Activated B cell treated with CpG ODN at 0.5 μM for 24 hours (primary cell): ENCODE measurements at regions not wholly inside any gene's neighbourhood (a gene's known extent, or its start where the extent isn't known, plus 50 kb on each side); places are given as distances from the start of the nearest gene placed in this dataset.
"Not testable (repeated sequence)": the region's sequence is repeated elsewhere in the genome, so short reads cannot be mapped to it uniquely, and the experiment has no call there.

Experiments
- ATAC-seq: fragments of 200-7000 bp; cut with Tn5 transposase; one replicate; pipeline ENCODE4 v1.10.0; 2021; ENCODE audit warnings: low read depth, mild to moderate bottlenecking, moderate library complexity
- CTCF ChIA-PET: fragments of 350-600 bp; sonication (Branson Sonifier 250); formaldehyde crosslinking; loops from one replicate; lab custom pipeline; 2021; ENCODE audit warnings: antibody characterized with exemption; lab: Charles Lee
- POLR2A ChIA-PET: fragments of 350-600 bp; sonication (Branson Sonifier 250); formaldehyde crosslinking; loops from one replicate; lab custom pipeline; 2021; ENCODE audit warnings: antibody characterized with exemption; lab: Charles Lee
- DNase-seq: peaks from one replicate; pipeline ENCODE4 v3.0.0; 2022
- H3K27ac Mint-ChIP-seq: one replicate; pipeline ENCODE4 v1.8.0; 2020; ENCODE audit warnings: mixed read lengths
- H3K27me3 Mint-ChIP-seq: one replicate; pipeline ENCODE4 v1.8.0; 2021; ENCODE audit warnings: mixed read lengths
- H3K36me3 Mint-ChIP-seq: one replicate; pipeline ENCODE4 v1.8.0; 2021; ENCODE audit warnings: low read depth, mixed read lengths
- H3K4me1 Mint-ChIP-seq: one replicate; pipeline ENCODE4 v1.8.0; 2021; ENCODE audit warnings: mixed read lengths
- H3K4me3 Mint-ChIP-seq: one replicate; pipeline ENCODE4 v1.8.0; 2020; ENCODE audit warnings: mild to moderate bottlenecking, mixed read lengths
- H3K9me3 Mint-ChIP-seq: one replicate; pipeline ENCODE4 v1.8.0; 2020; ENCODE audit warnings: mixed read lengths
- intact Hi-C: fragments of 100-400 bp; cut with micrococcal nuclease; formaldehyde crosslinking; loops from one replicate; pipeline ENCODE4 v1.15.1; 2024
- TF ChIP-seq, protein P1 (sequence below): fragments of 200-600 bp; IDR thresholded peaks from one replicate; pipeline ENCODE4 v1.8.0; 2022; ENCODE audit warnings: antibody characterized with exemption, mild to moderate bottlenecking

DNA sequence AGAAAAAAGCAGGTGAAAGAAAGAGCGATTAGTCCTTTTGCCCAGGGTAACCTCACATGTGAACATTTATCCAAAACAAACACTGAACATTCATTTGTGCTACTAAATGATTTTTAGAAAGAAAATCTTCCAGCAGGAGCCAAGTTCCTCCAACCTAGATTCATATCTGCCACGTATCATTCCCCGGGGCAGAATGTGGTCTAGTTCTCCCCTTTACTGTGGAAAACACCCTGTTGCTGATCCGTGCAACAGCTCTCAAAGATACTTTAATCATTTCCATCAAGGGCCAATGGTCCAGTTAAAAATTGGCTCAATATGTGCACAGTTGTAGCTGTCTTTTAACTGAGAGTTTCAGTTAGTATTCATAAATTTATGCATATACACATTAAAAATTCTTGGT, 479.1 kb downstream of the ATP23 start:
- intact Hi-C loops = no loop called here
- H3K4me1 Mint-ChIP-seq = no peaks in the 10 kb centered on the region

DNA sequence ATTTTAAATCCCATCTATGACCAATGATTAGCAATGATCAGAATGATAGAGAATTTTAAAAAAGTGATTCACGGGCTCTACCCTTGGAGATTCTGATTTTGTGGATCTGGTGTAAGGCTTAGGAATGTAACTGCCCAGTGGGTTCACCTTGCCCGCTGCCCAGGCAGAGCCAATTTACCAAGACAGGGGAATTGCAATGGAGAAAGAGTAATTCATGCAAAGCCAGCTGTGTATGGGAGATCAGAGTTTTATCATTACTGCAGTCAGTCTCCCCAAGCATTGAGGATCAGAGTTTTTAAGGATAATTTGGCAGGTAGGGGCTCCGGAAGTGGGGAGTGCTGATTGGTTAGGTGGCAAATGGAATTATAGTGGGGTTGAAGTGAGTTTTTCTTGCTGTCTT, 480.6 kb downstream of the ATP23 start:
- DNase-seq (no peak), ATAC-seq (no peak)
- ChIA-PET CTCF (no interaction called here), POLR2A (no interaction called here)
- no peaks in the 10 kb centered on the region for H3K4me1 Mint-ChIP-seq
- H3K27me3 Mint-ChIP-seq = peaks cover 3% of the 10 kb centered on the region
- H3K9me3 Mint-ChIP-seq = peaks cover 2% of the 10 kb centered on the region
- intact Hi-C loops = no loop called here
- TF ChIP-seq, protein P1, sequence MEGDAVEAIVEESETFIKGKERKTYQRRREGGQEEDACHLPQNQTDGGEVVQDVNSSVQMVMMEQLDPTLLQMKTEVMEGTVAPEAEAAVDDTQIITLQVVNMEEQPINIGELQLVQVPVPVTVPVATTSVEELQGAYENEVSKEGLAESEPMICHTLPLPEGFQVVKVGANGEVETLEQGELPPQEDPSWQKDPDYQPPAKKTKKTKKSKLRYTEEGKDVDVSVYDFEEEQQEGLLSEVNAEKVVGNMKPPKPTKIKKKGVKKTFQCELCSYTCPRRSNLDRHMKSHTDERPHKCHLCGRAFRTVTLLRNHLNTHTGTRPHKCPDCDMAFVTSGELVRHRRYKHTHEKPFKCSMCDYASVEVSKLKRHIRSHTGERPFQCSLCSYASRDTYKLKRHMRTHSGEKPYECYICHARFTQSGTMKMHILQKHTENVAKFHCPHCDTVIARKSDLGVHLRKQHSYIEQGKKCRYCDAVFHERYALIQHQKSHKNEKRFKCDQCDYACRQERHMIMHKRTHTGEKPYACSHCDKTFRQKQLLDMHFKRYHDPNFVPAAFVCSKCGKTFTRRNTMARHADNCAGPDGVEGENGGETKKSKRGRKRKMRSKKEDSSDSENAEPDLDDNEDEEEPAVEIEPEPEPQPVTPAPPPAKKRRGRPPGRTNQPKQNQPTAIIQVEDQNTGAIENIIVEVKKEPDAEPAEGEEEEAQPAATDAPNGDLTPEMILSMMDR = no peak
- no peaks in the 10 kb centered on the region for H3K36me3 Mint-ChIP-seq
- H3K4me3 Mint-ChIP-seq = no peak overlapping the region
- H3K27ac Mint-ChIP-seq = no peak overlapping the region

More for the DNA sequence above, 479.1 kb downstream of the ATP23 start:
- DNase-seq (no peak), ATAC-seq (no peak)
- Mint-ChIP-seq H3K4me3 (no peak overlapping the region), H3K36me3 (no peaks in the 10 kb centered on the region), H3K9me3 (peaks cover 2% of the 10 kb centered on the region), H3K27me3 (no peaks in the 10 kb centered on the region), H3K27ac (no peak overlapping the region)
- CTCF ChIA-PET = no interaction called here
- TF ChIP-seq, protein P1 = no peak
- POLR2A ChIA-PET = no interaction called here

DNA sequence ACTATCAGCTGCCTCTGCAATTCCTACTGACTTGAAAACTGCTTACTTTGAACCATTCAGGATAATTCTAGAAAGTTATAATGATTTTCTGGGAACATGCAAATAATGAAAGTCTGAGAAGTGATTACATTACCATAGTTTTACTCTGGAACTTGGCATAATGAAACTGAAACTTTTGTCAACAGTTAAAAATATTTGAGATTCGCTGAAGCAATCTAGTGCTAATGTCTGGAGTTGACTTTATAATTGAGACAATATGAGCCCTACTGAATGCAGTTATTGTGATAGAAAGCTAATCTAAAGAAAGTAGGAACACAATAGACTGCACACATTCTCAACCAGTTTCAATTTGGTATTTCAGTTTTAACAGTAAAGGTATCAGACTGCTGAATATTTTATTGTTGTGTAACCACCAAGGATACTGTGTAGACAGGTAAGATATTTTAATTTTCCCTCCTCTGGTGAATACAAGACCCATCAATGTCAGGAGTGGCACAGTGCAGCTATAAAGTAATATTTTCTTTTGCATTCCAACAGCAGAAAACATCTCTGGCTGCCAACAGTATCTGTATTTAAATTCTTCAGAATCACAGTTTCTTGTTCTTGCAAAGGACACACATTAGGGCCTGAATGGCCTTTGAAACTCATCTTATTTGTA, 483.5 kb downstream of the ATP23 start:
- Mint-ChIP-seq H3K9me3 (peaks cover 2% of the 10 kb centered on the region), H3K27ac (no peak overlapping the region), H3K36me3 (no peaks in the 10 kb centered on the region), H3K27me3 (peaks cover 5% of the 10 kb centered on the region), H3K4me1 (no peaks in the 10 kb centered on the region), H3K4me3 (no peak overlapping the region)
- TF ChIP-seq, protein P1 = no peak
- intact Hi-C loops = no loop called here
- no peak for ATAC-seq
- POLR2A ChIA-PET = no interaction called here
- no peak for DNase-seq
- CTCF ChIA-PET = no interaction called here

DNA sequence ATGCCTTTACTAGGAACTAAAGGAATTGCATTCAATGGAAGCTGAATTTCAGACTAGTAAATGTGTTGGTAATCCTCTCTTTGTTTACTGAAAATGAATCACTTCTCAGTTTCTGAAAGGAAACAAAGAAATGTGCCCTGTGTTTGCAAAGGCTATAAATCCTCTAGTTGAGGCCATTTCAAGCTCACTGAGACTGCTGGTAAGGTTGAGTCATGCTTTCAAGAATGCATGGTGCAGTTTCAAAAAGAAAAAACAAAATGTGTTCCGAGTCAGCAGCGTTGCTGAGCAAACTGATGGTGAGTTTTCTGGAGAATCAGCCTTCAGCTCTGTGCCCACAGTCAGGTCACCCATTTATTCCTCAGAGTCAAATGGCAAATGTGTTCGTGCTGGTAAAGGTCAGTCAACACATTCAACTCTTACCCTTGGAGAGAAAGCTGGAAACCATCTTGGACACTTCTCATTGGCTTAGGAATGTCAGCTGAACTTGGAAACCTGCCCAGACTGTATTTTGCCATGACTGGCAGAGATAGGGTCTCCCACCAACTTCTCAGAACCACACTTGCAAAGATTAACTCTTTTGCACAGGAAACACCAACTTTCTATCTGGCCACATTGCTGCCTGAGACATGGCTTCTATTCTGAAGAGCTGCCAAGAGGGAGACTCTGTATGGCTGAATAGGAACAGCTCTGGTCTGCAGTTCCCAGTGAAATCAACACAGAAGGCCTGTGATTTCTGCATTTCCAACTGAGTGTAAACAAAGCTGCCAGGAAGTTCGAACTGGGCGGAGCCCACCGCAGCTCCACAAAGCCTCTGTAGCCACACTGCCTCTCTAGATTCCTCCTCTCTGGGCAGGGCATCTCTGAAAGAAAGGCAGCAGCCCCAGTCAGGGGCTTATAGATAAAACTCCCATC, 484.4 kb downstream of the ATP23 start:
- DNase-seq (no peak), ATAC-seq (no peak)
- Mint-ChIP-seq H3K9me3 (peaks cover 2% of the 10 kb centered on the region), H3K36me3 (no peaks in the 10 kb centered on the region), H3K4me1 (no peaks in the 10 kb centered on the region), H3K27ac (no peak overlapping the region), H3K4me3 (no peak overlapping the region), H3K27me3 (peaks cover 5% of the 10 kb centered on the region)
- ChIA-PET POLR2A (no interaction called here), CTCF (no interaction called here)
- intact Hi-C loops = no loop called here
- TF ChIP-seq, protein P1 = no peak

DNA sequence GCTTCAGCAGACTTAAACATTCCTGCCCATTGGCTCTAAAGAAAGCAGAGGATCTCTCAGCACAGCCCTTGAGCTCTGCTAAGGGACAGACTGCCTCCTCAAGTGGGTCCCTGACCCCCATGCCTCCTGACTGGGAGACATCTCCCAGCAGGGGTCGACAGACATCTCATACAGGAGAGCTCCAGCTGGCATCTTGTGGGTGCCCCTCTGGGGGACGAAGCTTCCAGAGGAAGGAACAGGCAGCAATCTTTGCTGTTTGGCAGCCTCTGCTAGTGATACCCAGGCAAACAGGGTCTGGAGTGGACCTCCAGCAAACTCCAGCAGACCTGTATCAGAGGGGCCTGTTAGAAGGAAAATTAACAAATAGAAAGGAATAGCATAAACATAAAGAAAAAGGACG, 485.1 kb downstream of the ATP23 start:
- H3K27me3 Mint-ChIP-seq, DNase-seq, H3K27ac Mint-ChIP-seq, H3K4me1 Mint-ChIP-seq, intact Hi-C loops, H3K36me3 Mint-ChIP-seq, H3K9me3 Mint-ChIP-seq, ATAC-seq, POLR2A ChIA-PET, H3K4me3 Mint-ChIP-seq, CTCF ChIA-PET: not testable (repeated sequence)
